ENCODE measurements at regions not wholly inside any gene's neighbourhood (a gene's known extent, or its start where the extent isn't known, plus 50 kb on each side); places are given as distances from the start of the nearest gene placed in this dataset.
"Not testable (repeated sequence)": the region's sequence is repeated elsewhere in the genome, so short reads cannot be mapped to it uniquely, and the experiment has no call there.

DNA sequence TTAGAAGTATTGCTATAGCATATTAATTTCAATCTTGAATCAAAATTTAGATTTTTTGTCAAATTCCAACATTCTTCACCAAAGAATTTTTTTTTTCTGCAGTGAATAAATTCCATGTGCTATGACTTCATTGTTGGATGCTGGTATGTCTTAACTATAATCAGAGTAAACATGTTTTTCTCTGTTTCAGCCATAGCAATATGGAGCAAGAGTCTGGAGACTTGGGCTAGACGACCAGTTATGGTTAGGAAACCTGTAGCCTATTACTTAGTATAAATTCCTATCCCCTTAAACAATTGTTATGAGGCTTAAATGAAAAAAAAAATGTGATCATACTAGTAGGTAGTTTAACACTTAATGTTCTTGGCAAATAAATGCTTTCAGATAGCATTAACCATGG, 431.9 kb upstream of the FRG2C start:
- H3K36me3 ChIP-seq (ENCODE audit: control insufficient read depth, insufficient read depth, low read length) = no peaks in the 10 kb centered on the region
- H3K27ac ChIP-seq (ENCODE audit: insufficient read depth, low read length, poor library complexity, severe bottlenecking) = no peak overlapping the region
- H3K9me3 ChIP-seq (ENCODE audit: control insufficient read depth, low read length) = no peaks in the 10 kb centered on the region
- H3K4me3 ChIP-seq (ENCODE audit: insufficient read depth, low read depth, low read length, poor library complexity, severe bottlenecking) = no peak overlapping the region
- no peaks in the 10 kb centered on the region for H3K4me1 ChIP-seq (ENCODE audit: control insufficient read depth, insufficient read depth, low read length, poor library complexity, severe bottlenecking)
- no peak for DNase-seq
- H3K27me3 ChIP-seq (replicated peaks; ENCODE audit: control insufficient read depth, insufficient read depth, low read length, poor library complexity, severe bottlenecking) = no peaks in the 10 kb centered on the region

DNA sequence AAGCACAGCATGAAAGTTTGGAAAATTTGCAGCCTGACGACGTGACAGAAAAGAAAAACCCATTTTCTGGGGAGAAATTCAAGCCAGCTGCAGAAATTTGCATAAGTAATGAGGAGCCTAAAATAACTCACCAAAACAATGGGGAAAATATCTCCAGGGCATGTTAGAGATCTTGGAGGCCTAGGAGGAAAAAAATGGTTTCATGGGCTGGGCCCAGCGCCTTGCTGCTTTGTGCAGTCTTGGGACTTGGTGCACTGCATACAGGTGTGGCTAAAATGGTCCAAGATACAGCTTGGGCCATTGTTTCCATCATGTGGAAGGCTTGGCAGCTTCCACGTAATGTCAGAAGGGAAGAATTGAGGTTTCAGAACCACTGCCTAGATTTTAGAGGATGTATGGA, 428.5 kb upstream of the FRG2C start:
- H3K4me1 ChIP-seq (ENCODE audit: control insufficient read depth, insufficient read depth, low read length, poor library complexity, severe bottlenecking) = no peaks in the 10 kb centered on the region
- no peaks in the 10 kb centered on the region for H3K9me3 ChIP-seq (ENCODE audit: control insufficient read depth, low read length)
- no peaks in the 10 kb centered on the region for H3K36me3 ChIP-seq (ENCODE audit: control insufficient read depth, insufficient read depth, low read length)
- no peak overlapping the region for H3K27ac ChIP-seq (ENCODE audit: insufficient read depth, low read length, poor library complexity, severe bottlenecking)
- no peak overlapping the region for H3K4me3 ChIP-seq (ENCODE audit: insufficient read depth, low read depth, low read length, poor library complexity, severe bottlenecking)
- no peaks in the 10 kb centered on the region for H3K27me3 ChIP-seq (replicated peaks; ENCODE audit: control insufficient read depth, insufficient read depth, low read length, poor library complexity, severe bottlenecking)
- DNase-seq = no peak

DNA sequence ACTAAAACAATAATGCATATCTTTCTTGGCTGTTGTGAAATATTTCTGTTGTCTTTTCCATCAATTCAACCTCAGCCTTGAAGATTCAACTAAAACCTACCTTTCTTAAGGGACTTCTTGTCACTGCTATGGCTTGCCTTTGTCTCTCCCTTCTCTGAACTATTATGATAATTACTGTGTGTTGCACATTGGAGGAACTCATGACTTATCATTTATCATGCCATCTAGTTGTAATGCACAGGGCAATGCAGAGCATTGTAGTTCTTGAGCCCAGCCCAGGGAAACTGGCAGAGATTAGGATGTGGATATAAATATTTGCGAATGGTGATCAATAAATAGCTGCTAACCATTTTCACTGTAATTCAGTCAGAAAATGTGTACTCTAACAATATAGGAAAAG, 427.1 kb upstream of the FRG2C start:
- DNase-seq = no peak
- Histone ChIP-seq H3K27me3 (replicated peaks; ENCODE audit: control insufficient read depth, insufficient read depth, low read length, poor library complexity, severe bottlenecking) (no peaks in the 10 kb centered on the region), H3K4me1 (ENCODE audit: control insufficient read depth, insufficient read depth, low read length, poor library complexity, severe bottlenecking) (no peaks in the 10 kb centered on the region), H3K9me3 (ENCODE audit: control insufficient read depth, low read length) (no peaks in the 10 kb centered on the region), H3K27ac (ENCODE audit: insufficient read depth, low read length, poor library complexity, severe bottlenecking) (no peak overlapping the region), H3K4me3 (ENCODE audit: insufficient read depth, low read depth, low read length, poor library complexity, severe bottlenecking) (no peak overlapping the region), H3K36me3 (ENCODE audit: control insufficient read depth, insufficient read depth, low read length) (no peaks in the 10 kb centered on the region)

DNA sequence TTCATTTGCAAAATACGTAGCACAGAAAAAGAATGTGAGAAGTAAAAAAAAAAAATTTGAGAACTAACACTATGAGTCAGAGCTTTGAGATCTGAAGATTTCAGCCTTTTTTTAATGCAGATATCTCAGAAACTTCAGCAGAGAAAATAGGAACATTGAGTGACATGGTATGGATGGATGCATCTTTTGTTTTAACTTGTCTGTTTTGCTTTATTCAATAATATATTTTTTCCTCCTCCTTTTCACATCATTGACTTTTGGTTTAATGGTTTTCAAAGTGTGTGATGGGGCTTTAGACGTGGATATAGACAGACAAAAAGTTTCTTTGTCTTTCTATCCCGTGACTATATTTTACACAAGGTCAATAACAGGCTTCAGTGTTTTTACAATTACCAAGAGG, 426.7 kb upstream of the FRG2C start:
- Histone ChIP-seq H3K27me3 (replicated peaks; ENCODE audit: control insufficient read depth, insufficient read depth, low read length, poor library complexity, severe bottlenecking) (no peaks in the 10 kb centered on the region), H3K4me1 (ENCODE audit: control insufficient read depth, insufficient read depth, low read length, poor library complexity, severe bottlenecking) (no peaks in the 10 kb centered on the region), H3K4me3 (ENCODE audit: insufficient read depth, low read depth, low read length, poor library complexity, severe bottlenecking) (no peak overlapping the region), H3K9me3 (ENCODE audit: control insufficient read depth, low read length) (no peaks in the 10 kb centered on the region), H3K36me3 (ENCODE audit: control insufficient read depth, insufficient read depth, low read length) (no peaks in the 10 kb centered on the region), H3K27ac (ENCODE audit: insufficient read depth, low read length, poor library complexity, severe bottlenecking) (no peak overlapping the region)
- no peak for DNase-seq

DNA sequence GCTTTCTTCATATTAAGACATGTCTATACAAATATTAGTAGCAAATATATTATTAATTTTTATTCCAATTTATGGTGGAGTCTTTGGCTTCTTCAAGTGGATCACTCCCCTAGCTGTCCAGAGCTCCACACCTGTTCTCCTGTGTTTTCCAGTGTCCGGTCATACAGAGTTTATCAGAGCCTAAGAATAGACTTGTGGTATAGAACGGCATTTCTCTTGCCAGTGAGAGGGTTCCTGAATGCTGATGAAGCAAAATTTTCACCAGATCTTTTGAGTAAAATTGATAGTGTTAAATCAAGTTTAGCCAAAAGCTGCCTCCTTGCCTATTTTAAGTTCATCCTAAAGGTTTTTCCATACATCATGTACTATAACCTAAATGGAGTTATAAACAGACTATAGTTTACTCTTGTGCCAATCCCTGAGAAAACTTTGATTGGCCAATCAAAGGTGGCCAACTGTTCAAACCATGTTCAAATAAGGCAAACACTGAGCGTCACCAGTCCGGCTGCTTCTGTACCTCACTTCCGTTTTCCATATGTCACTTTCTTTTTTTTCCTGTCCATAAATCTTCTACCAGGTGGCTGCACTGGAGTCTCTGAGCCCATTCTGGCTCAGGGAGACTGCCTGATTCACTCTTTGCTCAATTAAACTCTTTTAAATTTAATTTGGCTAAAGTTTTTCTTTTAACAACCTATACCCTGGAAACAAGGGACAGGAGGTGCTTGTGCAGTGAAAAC, 422.7 kb upstream of the FRG2C start:
- not testable (repeated sequence) for H3K27ac ChIP-seq (ENCODE audit: insufficient read depth, low read length, poor library complexity, severe bottlenecking); H3K9me3 ChIP-seq (ENCODE audit: control insufficient read depth, low read length); H3K4me3 ChIP-seq (ENCODE audit: insufficient read depth, low read depth, low read length, poor library complexity, severe bottlenecking); H3K27me3 ChIP-seq (replicated peaks; ENCODE audit: control insufficient read depth, insufficient read depth, low read length, poor library complexity, severe bottlenecking); H3K36me3 ChIP-seq (ENCODE audit: control insufficient read depth, insufficient read depth, low read length); DNase-seq; H3K4me1 ChIP-seq (ENCODE audit: control insufficient read depth, insufficient read depth, low read length, poor library complexity, severe bottlenecking)

DNA sequence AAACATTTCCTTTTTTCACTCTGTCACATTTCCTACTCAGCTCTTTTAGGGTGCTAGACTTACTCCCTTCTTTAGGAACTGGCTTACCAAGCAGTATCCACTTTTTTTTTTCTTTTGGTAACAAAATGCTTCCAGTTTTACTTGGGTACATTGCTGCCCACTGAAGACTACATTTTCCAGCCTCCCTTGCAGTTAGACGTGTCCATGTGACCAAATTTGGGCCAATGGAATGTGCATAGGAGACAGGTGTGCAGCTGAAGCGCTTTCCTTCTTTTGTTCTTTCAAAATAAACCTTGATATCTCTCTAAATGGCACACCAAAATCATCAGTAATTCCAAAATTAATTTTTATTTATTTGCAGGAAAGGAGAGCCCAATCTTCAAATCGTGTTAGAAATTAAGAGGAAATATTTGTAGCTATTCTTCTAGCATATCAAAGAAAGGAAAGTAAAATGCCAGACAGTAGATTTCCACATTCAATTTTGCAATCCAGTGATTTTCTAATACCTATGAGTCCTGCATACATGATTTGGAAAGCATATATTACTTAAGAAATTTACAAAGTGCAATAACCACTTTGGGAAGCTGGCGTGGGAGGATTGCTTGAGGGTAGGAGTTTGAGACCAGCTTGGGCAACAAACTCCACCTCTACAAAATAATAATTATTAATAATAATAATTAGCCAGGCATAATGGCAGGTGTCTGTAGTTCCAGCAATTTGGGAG, 422.0 kb upstream of the FRG2C start:
- Histone ChIP-seq H3K27ac (ENCODE audit: insufficient read depth, low read length, poor library complexity, severe bottlenecking) (no peak overlapping the region), H3K4me1 (ENCODE audit: control insufficient read depth, insufficient read depth, low read length, poor library complexity, severe bottlenecking) (no peaks in the 10 kb centered on the region), H3K4me3 (ENCODE audit: insufficient read depth, low read depth, low read length, poor library complexity, severe bottlenecking) (no peak overlapping the region), H3K9me3 (ENCODE audit: control insufficient read depth, low read length) (no peaks in the 10 kb centered on the region), H3K27me3 (replicated peaks; ENCODE audit: control insufficient read depth, insufficient read depth, low read length, poor library complexity, severe bottlenecking) (no peaks in the 10 kb centered on the region), H3K36me3 (ENCODE audit: control insufficient read depth, insufficient read depth, low read length) (no peaks in the 10 kb centered on the region)
- no peak for DNase-seq

DNA sequence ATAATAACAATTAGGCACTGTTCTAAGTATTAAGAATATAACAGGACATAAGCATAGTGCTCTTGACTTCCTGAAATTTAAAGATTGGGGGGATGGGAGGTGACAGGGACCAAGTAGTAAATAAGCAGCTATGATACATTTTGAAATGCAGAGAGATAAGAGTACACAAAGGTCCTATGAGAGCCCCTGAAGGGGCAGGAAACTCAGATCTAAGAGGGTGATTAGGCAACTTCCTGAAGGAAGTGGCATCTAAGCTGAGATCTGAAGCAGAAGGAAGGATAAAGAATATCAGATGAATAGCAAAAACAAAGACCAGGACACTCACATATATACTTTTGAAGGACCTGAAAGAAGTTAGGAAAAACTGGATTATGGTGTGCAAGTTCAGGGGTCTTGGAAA, 415.2 kb upstream of the FRG2C start:
- Histone ChIP-seq H3K4me1 (ENCODE audit: control insufficient read depth, insufficient read depth, low read length, poor library complexity, severe bottlenecking) (no peaks in the 10 kb centered on the region), H3K27ac (ENCODE audit: insufficient read depth, low read length, poor library complexity, severe bottlenecking) (no peak overlapping the region), H3K36me3 (ENCODE audit: control insufficient read depth, insufficient read depth, low read length) (no peaks in the 10 kb centered on the region), H3K27me3 (replicated peaks; ENCODE audit: control insufficient read depth, insufficient read depth, low read length, poor library complexity, severe bottlenecking) (no peaks in the 10 kb centered on the region), H3K4me3 (ENCODE audit: insufficient read depth, low read depth, low read length, poor library complexity, severe bottlenecking) (no peak overlapping the region), H3K9me3 (ENCODE audit: control insufficient read depth, low read length) (no peaks in the 10 kb centered on the region)
- no peak for DNase-seq

GRCh38 chr3:75254685-75255084, 409.4 kb upstream of the FRG2C start:
- no peaks in the 10 kb centered on the region for H3K4me1 ChIP-seq (ENCODE audit: control insufficient read depth, insufficient read depth, low read length, poor library complexity, severe bottlenecking)
- H3K36me3 ChIP-seq (ENCODE audit: control insufficient read depth, insufficient read depth, low read length) = no peaks in the 10 kb centered on the region
- no peaks in the 10 kb centered on the region for H3K9me3 ChIP-seq (ENCODE audit: control insufficient read depth, low read length)
- no peak overlapping the region for H3K27ac ChIP-seq (ENCODE audit: insufficient read depth, low read length, poor library complexity, severe bottlenecking)
- no peaks in the 10 kb centered on the region for H3K27me3 ChIP-seq (replicated peaks; ENCODE audit: control insufficient read depth, insufficient read depth, low read length, poor library complexity, severe bottlenecking)
- H3K4me3 ChIP-seq (ENCODE audit: insufficient read depth, low read depth, low read length, poor library complexity, severe bottlenecking) = no peak overlapping the region
- no peak for DNase-seq

DNA sequence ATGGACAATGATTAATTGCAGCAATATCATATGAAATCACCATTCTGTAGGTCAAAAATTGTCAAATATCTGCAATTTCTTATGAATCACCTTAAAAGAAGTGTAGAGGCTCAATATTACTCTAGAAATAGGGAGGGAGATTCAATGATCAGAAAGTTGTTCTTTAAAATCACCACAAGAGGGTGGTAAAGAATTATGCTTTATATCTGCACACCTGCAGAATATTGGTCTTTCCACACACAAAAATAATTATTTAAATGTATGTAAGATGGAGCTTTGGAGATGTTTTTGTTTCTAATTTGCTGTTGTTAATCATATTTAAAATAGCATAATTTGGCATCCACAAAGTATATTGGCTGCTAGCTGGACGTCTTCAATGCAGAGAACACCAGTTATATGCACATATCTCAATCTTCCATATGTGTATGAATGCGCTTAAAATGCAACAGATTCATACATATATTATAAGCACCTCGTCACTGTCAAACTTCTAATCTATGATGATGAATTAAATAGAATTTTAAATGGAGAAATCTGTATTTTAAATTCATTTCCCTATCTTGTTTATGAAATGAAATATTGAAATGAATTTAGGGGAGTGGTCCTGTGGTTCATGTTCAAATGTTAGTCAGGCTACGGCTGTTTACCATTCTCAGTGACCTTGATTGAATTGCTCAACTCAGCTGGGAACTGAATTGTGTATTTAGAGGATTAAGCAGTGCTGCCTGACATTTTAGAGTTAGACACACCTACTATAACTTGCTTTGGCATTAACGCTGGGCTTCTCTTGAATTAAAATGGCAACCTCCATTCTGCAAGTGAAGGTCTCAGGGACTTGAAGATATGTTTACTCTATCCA, 405.1 kb upstream of the FRG2C start:
- not testable (repeated sequence) for DNase-seq; H3K9me3 ChIP-seq (ENCODE audit: control insufficient read depth, low read length); H3K27me3 ChIP-seq (replicated peaks; ENCODE audit: control insufficient read depth, insufficient read depth, low read length, poor library complexity, severe bottlenecking); H3K4me3 ChIP-seq (ENCODE audit: insufficient read depth, low read depth, low read length, poor library complexity, severe bottlenecking); H3K4me1 ChIP-seq (ENCODE audit: control insufficient read depth, insufficient read depth, low read length, poor library complexity, severe bottlenecking); H3K27ac ChIP-seq (ENCODE audit: insufficient read depth, low read length, poor library complexity, severe bottlenecking); H3K36me3 ChIP-seq (ENCODE audit: control insufficient read depth, insufficient read depth, low read length)

- not testable (repeated sequence) for H3K27ac ChIP-seq (ENCODE audit: insufficient read depth, low read length, poor library complexity, severe bottlenecking); H3K4me3 ChIP-seq (ENCODE audit: insufficient read depth, low read depth, low read length, poor library complexity, severe bottlenecking); H3K4me1 ChIP-seq (ENCODE audit: control insufficient read depth, insufficient read depth, low read length, poor library complexity, severe bottlenecking)
Measured at GRCh38 chr3:75260975-75261374, 403.2 kb upstream of the FRG2C start.

More at GRCh38 chr3:75260975-75261374, 403.2 kb upstream of the FRG2C start:
- not testable (repeated sequence) for DNase-seq; H3K9me3 ChIP-seq (ENCODE audit: control insufficient read depth, low read length); H3K27me3 ChIP-seq (replicated peaks; ENCODE audit: control insufficient read depth, insufficient read depth, low read length, poor library complexity, severe bottlenecking); H3K36me3 ChIP-seq (ENCODE audit: control insufficient read depth, insufficient read depth, low read length)

Measured in effector memory CD4-positive, alpha-beta T cell (primary cell).